ENCODE measurements at regions not wholly inside any gene's neighbourhood (a gene's known extent, or its start where the extent isn't known, plus 50 kb on each side); places are given as distances from the start of the nearest gene placed in this dataset.

GRCh38 chr13:87356314-87356713 lies 314.9 kb upstream of the SLITRK5 start:
- H3K9me3 Mint-ChIP-seq, result peaks cover 8% of the 10 kb centered on the region
- no peaks in the 10 kb centered on the region for H3K27me3 ChIP-seq
- H3K36me3 Mint-ChIP-seq, result no peaks in the 10 kb centered on the region
- no peaks in the 10 kb centered on the region for H3K4me1 Mint-ChIP-seq
- no peak overlapping the region for H3K4me3 Mint-ChIP-seq
- H3K27ac Mint-ChIP-seq, result no peak overlapping the region
- DNase-seq (ENCODE audit: low spot score), result no peak
- no peak overlapping the region for H3K4me3 ChIP-seq
- H4K20me1 ChIP-seq (ENCODE audit: low read depth), result no peaks in the 10 kb centered on the region
- no peaks in the 10 kb centered on the region for H3F3A ChIP-seq (ENCODE audit: low read depth)
- no peaks in the 10 kb centered on the region for H3K9me3 ChIP-seq (ENCODE audit: low read depth)
- H2AFZ ChIP-seq (replicated peaks), result no peak overlapping the region
- H3K4me1 ChIP-seq, result no peaks in the 10 kb centered on the region
- no peaks in the 10 kb centered on the region for H3K27me3 Mint-ChIP-seq (ENCODE audit: insufficient read depth, low read depth)
- H3K79me2 ChIP-seq (ENCODE audit: low read depth), result no peaks in the 10 kb centered on the region
- no peaks in the 10 kb centered on the region for H3K36me3 ChIP-seq
- no peak overlapping the region for H3K27ac ChIP-seq
- no peak overlapping the region for H3K9ac ChIP-seq
- H3K4me2 ChIP-seq, result no peak overlapping the region
- TF ChIP-seq, protein P1, sequence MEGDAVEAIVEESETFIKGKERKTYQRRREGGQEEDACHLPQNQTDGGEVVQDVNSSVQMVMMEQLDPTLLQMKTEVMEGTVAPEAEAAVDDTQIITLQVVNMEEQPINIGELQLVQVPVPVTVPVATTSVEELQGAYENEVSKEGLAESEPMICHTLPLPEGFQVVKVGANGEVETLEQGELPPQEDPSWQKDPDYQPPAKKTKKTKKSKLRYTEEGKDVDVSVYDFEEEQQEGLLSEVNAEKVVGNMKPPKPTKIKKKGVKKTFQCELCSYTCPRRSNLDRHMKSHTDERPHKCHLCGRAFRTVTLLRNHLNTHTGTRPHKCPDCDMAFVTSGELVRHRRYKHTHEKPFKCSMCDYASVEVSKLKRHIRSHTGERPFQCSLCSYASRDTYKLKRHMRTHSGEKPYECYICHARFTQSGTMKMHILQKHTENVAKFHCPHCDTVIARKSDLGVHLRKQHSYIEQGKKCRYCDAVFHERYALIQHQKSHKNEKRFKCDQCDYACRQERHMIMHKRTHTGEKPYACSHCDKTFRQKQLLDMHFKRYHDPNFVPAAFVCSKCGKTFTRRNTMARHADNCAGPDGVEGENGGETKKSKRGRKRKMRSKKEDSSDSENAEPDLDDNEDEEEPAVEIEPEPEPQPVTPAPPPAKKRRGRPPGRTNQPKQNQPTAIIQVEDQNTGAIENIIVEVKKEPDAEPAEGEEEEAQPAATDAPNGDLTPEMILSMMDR (IDR thresholded peaks at IDR 0.05), result no peak

DNA sequence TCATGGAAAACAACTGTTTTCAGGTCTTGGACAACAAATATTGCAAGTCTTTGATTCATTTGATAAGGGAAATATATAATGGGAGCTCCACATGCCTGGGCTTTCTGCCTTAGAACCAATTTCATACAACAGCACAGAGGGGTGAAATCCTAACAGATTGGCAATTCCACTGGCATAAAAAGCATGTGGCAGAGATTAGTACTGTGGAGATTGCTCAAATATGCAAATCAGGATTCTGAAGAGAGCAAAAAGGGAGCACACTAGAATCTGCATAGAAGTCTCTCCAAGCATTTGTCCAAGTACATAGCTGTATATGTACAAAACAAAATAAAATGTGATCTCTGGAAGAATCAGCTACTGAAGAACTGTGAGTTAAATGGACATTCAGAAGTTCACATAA lies 312.9 kb upstream of the SLITRK5 start:
- Histone ChIP-seq H3F3A (ENCODE audit: low read depth) (no peaks in the 10 kb centered on the region), H2AFZ (replicated peaks) (no peak overlapping the region), H3K4me2 (no peak overlapping the region), H3K9ac (no peak overlapping the region), H3K36me3 (no peaks in the 10 kb centered on the region), H3K79me2 (ENCODE audit: low read depth) (no peaks in the 10 kb centered on the region), H3K27me3 (no peaks in the 10 kb centered on the region), H3K27ac (no peak overlapping the region), H3K9me3 (ENCODE audit: low read depth) (no peaks in the 10 kb centered on the region), H3K4me3 (no peak overlapping the region), H3K4me1 (no peaks in the 10 kb centered on the region), H4K20me1 (ENCODE audit: low read depth) (no peaks in the 10 kb centered on the region)
- Mint-ChIP-seq H3K4me3 (no peak overlapping the region), H3K36me3 (no peaks in the 10 kb centered on the region), H3K27me3 (ENCODE audit: insufficient read depth, low read depth) (no peaks in the 10 kb centered on the region), H3K4me1 (no peaks in the 10 kb centered on the region), H3K9me3 (peaks cover 8% of the 10 kb centered on the region), H3K27ac (no peak overlapping the region)
- no peak for TF ChIP-seq EZH2 (IDR thresholded peaks at IDR 0.05)
- TF ChIP-seq EZH2phosphoT487 (IDR thresholded peaks at IDR 0.05), result no peak
- no peak for DNase-seq (ENCODE audit: low spot score)

DNA sequence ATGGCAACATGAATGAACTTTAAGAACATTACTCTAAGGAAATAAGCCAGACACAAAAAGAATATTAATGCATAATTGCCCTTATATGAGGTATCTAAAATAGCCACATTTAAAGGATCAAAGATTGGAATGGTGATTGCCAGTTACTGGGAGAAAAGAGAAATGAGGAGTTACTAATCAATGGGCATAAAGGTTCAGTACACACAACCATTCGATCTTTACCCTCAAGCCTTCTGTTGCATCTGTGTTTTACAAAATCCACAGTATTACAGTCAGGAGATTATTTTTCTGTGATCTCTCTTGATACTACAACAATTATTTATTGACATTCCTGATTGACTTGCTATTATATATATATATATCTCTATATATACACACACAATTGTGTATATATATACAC lies 310.0 kb upstream of the SLITRK5 start:
- TF ChIP-seq, protein P1 (IDR thresholded peaks at IDR 0.05), result no peak
- TF ChIP-seq EZH2 (IDR thresholded peaks at IDR 0.05) (no peak), EZH2phosphoT487 (IDR thresholded peaks at IDR 0.05) (no peak)
- H3F3A ChIP-seq (ENCODE audit: low read depth), result no peaks in the 10 kb centered on the region
- H3K4me2 ChIP-seq, result no peak overlapping the region
- Mint-ChIP-seq H3K27me3 (ENCODE audit: insufficient read depth, low read depth) (no peaks in the 10 kb centered on the region), H3K27ac (no peak overlapping the region), H3K9me3 (no peaks in the 10 kb centered on the region), H3K4me1 (no peaks in the 10 kb centered on the region), H3K4me3 (no peak overlapping the region), H3K36me3 (no peaks in the 10 kb centered on the region)
- no peaks in the 10 kb centered on the region for H3K27me3 ChIP-seq
- H3K4me3 ChIP-seq, result no peak overlapping the region
- no peak for DNase-seq (ENCODE audit: low spot score)
- H3K36me3 ChIP-seq, result no peaks in the 10 kb centered on the region
- H3K27ac ChIP-seq, result no peak overlapping the region
- no peaks in the 10 kb centered on the region for H4K20me1 ChIP-seq (ENCODE audit: low read depth)
- H3K9ac ChIP-seq, result no peak overlapping the region
- no peaks in the 10 kb centered on the region for H3K9me3 ChIP-seq (ENCODE audit: low read depth)
- no peak overlapping the region for H2AFZ ChIP-seq (replicated peaks)
- H3K4me1 ChIP-seq, result no peaks in the 10 kb centered on the region
- no peaks in the 10 kb centered on the region for H3K79me2 ChIP-seq (ENCODE audit: low read depth)

GRCh38 chr13:87368639-87369038 lies 302.5 kb upstream of the SLITRK5 start:
- H3K9ac ChIP-seq, result no peak overlapping the region
- H3K4me3 ChIP-seq, result no peak overlapping the region
- no peak for DNase-seq (ENCODE audit: low spot score)
- no peaks in the 10 kb centered on the region for H3K9me3 ChIP-seq (ENCODE audit: low read depth)
- no peaks in the 10 kb centered on the region for H3K36me3 ChIP-seq
- H3K79me2 ChIP-seq (ENCODE audit: low read depth), result no peaks in the 10 kb centered on the region
- no peaks in the 10 kb centered on the region for H3K27me3 Mint-ChIP-seq (ENCODE audit: insufficient read depth, low read depth)
- H3K27me3 ChIP-seq, result no peaks in the 10 kb centered on the region
- H3K36me3 Mint-ChIP-seq, result no peaks in the 10 kb centered on the region
- no peak overlapping the region for H3K27ac ChIP-seq
- H3K4me1 Mint-ChIP-seq, result no peaks in the 10 kb centered on the region
- H3F3A ChIP-seq (ENCODE audit: low read depth), result no peaks in the 10 kb centered on the region
- no peak overlapping the region for H3K4me2 ChIP-seq
- H3K9me3 Mint-ChIP-seq, result no peaks in the 10 kb centered on the region
- no peaks in the 10 kb centered on the region for H3K4me1 ChIP-seq
- H3K4me3 Mint-ChIP-seq, result no peak overlapping the region
- H4K20me1 ChIP-seq (ENCODE audit: low read depth), result no peaks in the 10 kb centered on the region
- TF ChIP-seq, protein P1 (IDR thresholded peaks at IDR 0.05), result no peak
- TF ChIP-seq EZH2 (IDR thresholded peaks at IDR 0.05) (no peak), EZH2phosphoT487 (IDR thresholded peaks at IDR 0.05) (no peak)
- no peak overlapping the region for H2AFZ ChIP-seq (replicated peaks)
- no peak overlapping the region for H3K27ac Mint-ChIP-seq

Data from neural progenitor cell (in vitro differentiated cells).